ENCODE measurements at regions not wholly inside any gene's neighbourhood (a gene's known extent, or its start where the extent isn't known, plus 50 kb on each side); places are given as distances from the start of the nearest gene placed in this dataset.

DNA sequence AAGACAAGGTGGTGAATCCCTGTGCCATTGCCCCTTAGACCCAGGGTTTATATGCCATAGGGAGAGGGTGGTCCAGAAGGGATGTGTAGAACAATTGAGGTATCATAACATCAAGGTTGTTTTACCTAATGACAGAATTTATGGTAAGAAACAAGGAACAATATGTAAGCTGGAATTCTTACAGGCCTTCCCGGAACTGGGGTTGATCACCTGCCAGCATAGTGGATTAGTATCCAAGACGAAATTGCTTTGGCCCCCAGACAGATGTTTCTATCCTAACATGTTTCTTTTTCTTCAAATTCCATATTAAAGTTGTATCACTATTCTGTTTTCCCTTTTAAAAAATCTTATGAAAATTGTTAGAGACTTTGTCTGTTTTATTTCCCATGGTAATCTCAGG lies 343.8 kb upstream of the ANO3 start:
- TF ChIP-seq POLR2A (IDR thresholded peaks at IDR 0.05; ENCODE audit: low read depth, low read length) (no peak), POLR2AphosphoS5 (IDR thresholded peaks at IDR 0.05; ENCODE audit: low read depth, low read length) (no peak), TAF1 (IDR thresholded peaks at IDR 0.05; ENCODE audit: borderline replicate concordance, low read depth, low read length) (no peak)
